Hematopoietic multipotent progenitor cell treated with erythropoietin and hydrocortisone succinate and interleukin-3 and kit ligand, for 4 days (in vitro differentiated cells): ENCODE measurements at regions not wholly inside any gene's neighbourhood (a gene's known extent, or its start where the extent isn't known, plus 50 kb on each side); places are given as distances from the start of the nearest gene placed in this dataset.

Experiments
- DNase-seq: peaks from one replicate; pipeline ENCODE4 v3.0.0-alpha.2; 2015

- DNase-seq = no peak
Measured at GRCh38 chr3:99365396-99365795, 273.0 kb upstream of the COL8A1 start.

GRCh38 chr3:99357131-99357530, 281.3 kb upstream of the COL8A1 start:
- no peak for DNase-seq

GRCh38 chr3:99356696-99357095, 281.7 kb upstream of the COL8A1 start:
- DNase-seq = no peak

- DNase-seq = no peak
Measured at GRCh38 chr3:99355465-99355864, 282.9 kb upstream of the COL8A1 start.

GRCh38 chr3:99352811-99353210, 285.6 kb upstream of the COL8A1 start:
- no peak for DNase-seq

- no peak for DNase-seq
Measured at GRCh38 chr3:99351122-99351521, 287.3 kb upstream of the COL8A1 start.

- DNase-seq = no peak
Measured at GRCh38 chr3:99348451-99348850, 289.9 kb upstream of the COL8A1 start.

- no peak for DNase-seq
Measured at GRCh38 chr3:99344216-99344615, 294.2 kb upstream of the COL8A1 start.

GRCh38 chr3:99342383-99342782, 296.0 kb upstream of the COL8A1 start:
- no peak for DNase-seq

GRCh38 chr3:99339222-99339621, 299.2 kb upstream of the COL8A1 start:
- DNase-seq = no peak

GRCh38 chr3:99332718-99333117, 305.7 kb upstream of the COL8A1 start:
- DNase-seq = no peak

- DNase-seq = no peak
Measured at GRCh38 chr3:99332276-99332675, 306.1 kb upstream of the COL8A1 start.

- DNase-seq = no peak
Measured at GRCh38 chr3:99330924-99331532, 307.4 kb upstream of the COL8A1 start.

- peak; percentile 15 for DNase-seq
Measured at GRCh38 chr3:99330281-99330680, 308.1 kb upstream of the COL8A1 start.

- no peak for DNase-seq
Measured at GRCh38 chr3:99325402-99325801, 313.0 kb upstream of the COL8A1 start.

GRCh38 chr3:99324636-99325203, 313.7 kb upstream of the COL8A1 start:
- no peak for DNase-seq

- no peak for DNase-seq
Measured at GRCh38 chr3:99323940-99324339, 314.5 kb upstream of the COL8A1 start.

- DNase-seq = no peak
Measured at GRCh38 chr3:99322551-99322950, 315.8 kb upstream of the COL8A1 start.

- DNase-seq = no peak
Measured at GRCh38 chr3:99321261-99321660, 317.1 kb upstream of the COL8A1 start.

GRCh38 chr3:99319961-99320360, 318.4 kb upstream of the COL8A1 start:
- no peak for DNase-seq

GRCh38 chr3:99319450-99319849, 318.9 kb upstream of the COL8A1 start:
- DNase-seq = no peak

GRCh38 chr3:99317201-99317600, 321.2 kb upstream of the COL8A1 start:
- no peak for DNase-seq

- no peak for DNase-seq
Measured at GRCh38 chr3:99315896-99316295, 322.5 kb upstream of the COL8A1 start.

- DNase-seq = no peak
Measured at GRCh38 chr3:99313485-99313884, 324.9 kb upstream of the COL8A1 start.

GRCh38 chr3:99298661-99299060, 339.7 kb upstream of the COL8A1 start:
- no peak for DNase-seq
